Muscle layer of colon (tissue), 2 donors: ENCODE measurements at regions not wholly inside any gene's neighbourhood (a gene's known extent, or its start where the extent isn't known, plus 50 kb on each side); places are given as distances from the start of the nearest gene placed in this dataset.

ENCODE experiments used
- H3K27ac ChIP-seq: one replicate; pipeline ENCODE4 v1.7.0; 2013; ENCODE audit warnings: low read depth, mild to moderate bottlenecking, low read length, moderate library complexity
- H3K27me3 ChIP-seq, 2 donors: one replicate each; pipeline ENCODE4 v1.7.0; 2013; ENCODE audit warnings: low read length in 2 of 2, mild to moderate bottlenecking in 2 of 2; ENCODE audit not compliant: insufficient read depth in 2 of 2, control insufficient read depth in 1 of 2
- H3K36me3 ChIP-seq: one replicate; pipeline ENCODE4 v1.7.0; 2013; ENCODE audit warnings: mild to moderate bottlenecking, low read length; ENCODE audit not compliant: insufficient read depth
- H3K4me1 ChIP-seq: one replicate; pipeline ENCODE4 v1.7.0; 2013; ENCODE audit warnings: mild to moderate bottlenecking, low read length; ENCODE audit not compliant: insufficient read depth
- H3K4me3 ChIP-seq, 2 donors: one replicate each; pipeline ENCODE4 v1.7.0; 2013; ENCODE audit warnings: low read length in 2 of 2, low read depth in 1 of 2, mild to moderate bottlenecking in 1 of 2, moderate library complexity in 1 of 2
- H3K9ac ChIP-seq: one replicate; pipeline ENCODE4 v1.7.0; 2013; ENCODE audit warnings: low read length
- H3K9me3 ChIP-seq: one replicate; pipeline ENCODE4 v1.7.0; 2013; ENCODE audit warnings: mild to moderate bottlenecking, low read length
- donor health status: abdominal sarcoma.
- donor health status: Adenocarcinoma of cecum.

- Histone ChIP-seq H3K27ac (no peak overlapping the region), H3K27me3 (no peaks in the 10 kb centered on the region), H3K36me3 (no peaks in the 10 kb centered on the region), H3K9ac (no peak overlapping the region), H3K4me3 (no peak overlapping the region), H3K4me1 (no peaks in the 10 kb centered on the region), H3K9me3 (no peaks in the 10 kb centered on the region)
These were observed 490.5 kb upstream of the SLC10A2 start for GRCh38 chr13:103556681-103557080.

DNA sequence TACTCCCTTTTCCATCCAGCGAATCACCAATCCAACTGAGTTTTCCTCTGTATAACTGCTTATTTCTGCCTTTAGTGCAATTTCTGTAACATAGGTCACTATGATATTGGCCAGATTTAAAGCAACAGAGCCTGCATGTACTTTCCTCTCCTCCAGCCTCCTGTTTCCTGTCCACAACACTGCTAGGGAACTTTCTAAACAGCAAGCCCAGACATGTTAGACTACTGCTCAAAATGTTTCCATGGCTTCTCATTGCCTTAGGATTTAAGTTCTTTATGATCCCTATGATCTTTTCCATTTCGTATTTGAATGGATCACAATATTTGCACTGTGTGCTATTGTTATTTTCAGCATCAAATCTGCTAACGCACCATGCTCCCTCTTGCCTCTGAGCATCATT lies 481.7 kb upstream of the SLC10A2 start:
- H3K4me3 ChIP-seq: no peak overlapping the region
- H3K27ac ChIP-seq: no peak overlapping the region
- H3K36me3 ChIP-seq: no peaks in the 10 kb centered on the region
- H3K4me1 ChIP-seq: no peaks in the 10 kb centered on the region
- H3K9me3 ChIP-seq: no peaks in the 10 kb centered on the region
- no peak overlapping the region for H3K9ac ChIP-seq
- H3K27me3 ChIP-seq: no peaks in the 10 kb centered on the region

- H3K36me3 ChIP-seq: no peaks in the 10 kb centered on the region
These were observed 480.1 kb upstream of the SLC10A2 start for GRCh38 chr13:103546271-103546670.

DNA sequence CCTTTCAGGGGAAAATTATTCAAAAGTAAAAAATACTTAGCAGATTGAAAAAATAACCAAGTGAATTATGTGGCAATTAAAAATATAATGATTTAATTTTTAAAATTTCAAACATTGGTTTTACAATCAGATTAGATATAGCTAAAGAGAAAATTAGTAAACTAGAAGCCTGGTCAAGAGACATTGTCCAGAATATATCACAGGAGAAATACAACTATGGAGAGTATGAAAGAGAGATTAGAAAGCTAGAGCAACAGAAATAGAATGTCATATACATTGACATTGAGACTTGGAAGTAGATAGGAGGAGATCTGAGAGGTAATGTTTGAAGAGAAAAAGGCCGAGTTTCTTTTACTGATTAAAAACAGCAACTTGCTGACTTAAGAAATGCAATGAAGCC lies 476.4 kb upstream of the SLC10A2 start:
- Histone ChIP-seq H3K9ac (no peak overlapping the region), H3K9me3 (no peaks in the 10 kb centered on the region), H3K27ac (no peak overlapping the region), H3K4me3 (no peak overlapping the region), H3K27me3 (no peaks in the 10 kb centered on the region), H3K4me1 (no peaks in the 10 kb centered on the region), H3K36me3 (no peaks in the 10 kb centered on the region)

More at GRCh38 chr13:103546271-103546670, 480.1 kb upstream of the SLC10A2 start:
- no peaks in the 10 kb centered on the region for H3K27me3 ChIP-seq
- H3K4me3 ChIP-seq: no peak overlapping the region
- H3K4me1 ChIP-seq: no peaks in the 10 kb centered on the region
- H3K9me3 ChIP-seq: no peaks in the 10 kb centered on the region
- no peak overlapping the region for H3K27ac ChIP-seq
- no peak overlapping the region for H3K9ac ChIP-seq

DNA sequence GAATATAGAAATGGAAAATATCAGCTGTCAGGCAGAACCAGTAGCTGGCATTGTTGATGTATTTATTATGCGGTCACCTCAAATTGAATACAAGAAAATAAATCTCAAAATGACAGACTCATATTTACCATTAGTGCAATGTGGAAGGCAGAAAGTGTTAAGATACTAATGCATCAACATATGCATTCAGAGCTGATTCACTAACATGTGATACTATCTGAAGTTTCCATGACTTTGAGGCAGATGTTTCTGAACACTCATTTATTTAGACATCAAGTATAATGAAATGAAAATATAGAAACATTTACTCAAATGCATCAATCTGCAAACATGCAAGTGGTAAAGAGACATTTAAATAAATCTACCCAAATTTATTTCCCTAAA lies 474.2 kb upstream of the SLC10A2 start:
- H3K4me1 ChIP-seq: no peaks in the 10 kb centered on the region
- no peak overlapping the region for H3K9ac ChIP-seq
- H3K27ac ChIP-seq: no peak overlapping the region
- no peaks in the 10 kb centered on the region for H3K27me3 ChIP-seq
- no peaks in the 10 kb centered on the region for H3K9me3 ChIP-seq
- H3K4me3 ChIP-seq: no peak overlapping the region
- no peaks in the 10 kb centered on the region for H3K36me3 ChIP-seq

DNA sequence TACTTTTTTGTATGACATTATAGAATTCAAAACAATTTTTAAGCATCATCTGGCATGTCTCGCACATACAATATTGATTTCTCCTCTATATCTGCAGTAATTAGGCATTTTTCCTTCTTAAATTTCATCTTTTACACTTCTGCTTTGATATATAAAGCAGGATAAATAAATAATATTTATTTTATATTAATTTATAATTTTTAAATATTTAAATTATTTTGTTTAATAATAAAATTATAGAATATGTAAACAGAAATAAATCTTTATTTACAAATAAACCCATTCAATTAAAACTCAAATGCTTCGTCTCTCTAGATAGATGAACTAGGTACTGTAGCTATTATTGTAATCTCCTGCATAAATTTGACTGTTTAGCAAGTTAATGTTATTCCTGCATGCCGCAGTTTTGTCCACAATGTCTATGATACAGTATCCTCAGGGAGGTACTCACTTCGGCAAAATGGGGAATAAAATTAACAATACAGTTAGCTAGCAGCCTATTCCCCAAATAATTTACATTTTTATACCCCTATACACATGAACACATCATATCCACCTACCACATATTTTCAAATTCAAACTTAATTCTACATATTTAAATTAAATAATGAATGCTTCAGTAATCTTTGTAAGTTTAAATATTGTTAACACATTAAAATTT lies 473.6 kb upstream of the SLC10A2 start:
- no peaks in the 10 kb centered on the region for H3K9me3 ChIP-seq
- no peaks in the 10 kb centered on the region for H3K4me1 ChIP-seq
- no peak overlapping the region for H3K9ac ChIP-seq
- H3K36me3 ChIP-seq: no peaks in the 10 kb centered on the region
- no peak overlapping the region for H3K4me3 ChIP-seq
- no peak overlapping the region for H3K27ac ChIP-seq
- no peaks in the 10 kb centered on the region for H3K27me3 ChIP-seq

GRCh38 chr13:103539265-103539664 lies 473.0 kb upstream of the SLC10A2 start:
- H3K9ac ChIP-seq: no peak overlapping the region

DNA sequence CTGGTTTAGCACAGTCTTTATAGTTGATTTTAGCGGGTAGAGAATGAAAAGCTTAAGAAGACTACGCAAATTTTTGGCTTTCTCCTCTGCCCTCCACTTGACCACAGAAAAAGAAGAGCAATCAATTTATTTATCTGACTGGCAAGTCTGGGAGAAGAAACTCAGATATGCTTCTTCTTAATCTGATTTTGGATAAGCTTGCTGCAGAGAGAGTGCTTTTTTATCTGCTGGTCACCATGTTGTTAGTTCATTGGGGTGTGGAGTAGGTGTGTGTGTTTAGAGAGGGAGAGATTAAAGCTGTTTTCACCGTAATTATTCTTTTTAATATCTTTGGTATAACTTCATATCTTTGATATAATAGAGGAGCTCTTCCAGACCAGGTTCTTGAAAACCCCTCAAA lies 471.4 kb upstream of the SLC10A2 start:
- no peaks in the 10 kb centered on the region for H3K4me1 ChIP-seq
- H3K9ac ChIP-seq: no peak overlapping the region

More at GRCh38 chr13:103539265-103539664, 473.0 kb upstream of the SLC10A2 start:
- Histone ChIP-seq H3K4me3 (no peak overlapping the region), H3K9me3 (no peaks in the 10 kb centered on the region), H3K36me3 (no peaks in the 10 kb centered on the region), H3K4me1 (no peaks in the 10 kb centered on the region), H3K27ac (no peak overlapping the region), H3K27me3 (no peaks in the 10 kb centered on the region)

DNA sequence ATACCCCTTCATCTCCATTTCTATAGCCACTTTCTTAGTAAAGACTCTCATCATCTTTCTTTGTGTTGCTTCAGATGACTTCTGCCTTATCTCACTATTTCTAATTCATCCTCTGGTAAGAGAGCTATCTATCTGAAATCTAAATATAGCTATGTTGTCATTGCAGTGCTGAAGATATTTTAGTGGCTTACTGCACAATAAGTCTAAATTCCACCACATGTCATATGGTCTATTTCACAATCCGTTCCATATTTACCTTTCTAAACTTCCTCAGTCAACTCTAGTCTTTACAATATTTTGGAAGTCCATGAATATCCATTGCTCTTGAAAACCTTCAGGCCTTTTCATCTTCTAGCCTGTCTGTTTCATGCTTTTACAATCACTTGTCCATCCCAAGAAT lies 465.1 kb upstream of the SLC10A2 start:
- H3K27ac ChIP-seq: no peak overlapping the region
- H3K36me3 ChIP-seq: no peaks in the 10 kb centered on the region
- no peaks in the 10 kb centered on the region for H3K4me1 ChIP-seq
- H3K9ac ChIP-seq: no peak overlapping the region
- H3K4me3 ChIP-seq: no peak overlapping the region
- no peaks in the 10 kb centered on the region for H3K27me3 ChIP-seq
- H3K9me3 ChIP-seq: no peaks in the 10 kb centered on the region

More for the DNA sequence above, 471.4 kb upstream of the SLC10A2 start:
- no peak overlapping the region for H3K4me3 ChIP-seq
- no peaks in the 10 kb centered on the region for H3K27me3 ChIP-seq
- H3K27ac ChIP-seq: no peak overlapping the region
- no peaks in the 10 kb centered on the region for H3K9me3 ChIP-seq
- H3K36me3 ChIP-seq: no peaks in the 10 kb centered on the region

- Histone ChIP-seq H3K27ac (no peak overlapping the region), H3K9ac (no peak overlapping the region), H3K4me1 (no peaks in the 10 kb centered on the region), H3K36me3 (no peaks in the 10 kb centered on the region), H3K27me3 (no peaks in the 10 kb centered on the region), H3K9me3 (no peaks in the 10 kb centered on the region), H3K4me3 (no peak overlapping the region)
These were observed 462.2 kb upstream of the SLC10A2 start for GRCh38 chr13:103528437-103528836.

GRCh38 chr13:103525530-103525929 lies 459.3 kb upstream of the SLC10A2 start:
- Histone ChIP-seq H3K27me3 (no peaks in the 10 kb centered on the region), H3K9ac (no peak overlapping the region), H3K4me3 (no peak overlapping the region), H3K9me3 (no peaks in the 10 kb centered on the region), H3K36me3 (no peaks in the 10 kb centered on the region), H3K27ac (no peak overlapping the region), H3K4me1 (no peaks in the 10 kb centered on the region)

DNA sequence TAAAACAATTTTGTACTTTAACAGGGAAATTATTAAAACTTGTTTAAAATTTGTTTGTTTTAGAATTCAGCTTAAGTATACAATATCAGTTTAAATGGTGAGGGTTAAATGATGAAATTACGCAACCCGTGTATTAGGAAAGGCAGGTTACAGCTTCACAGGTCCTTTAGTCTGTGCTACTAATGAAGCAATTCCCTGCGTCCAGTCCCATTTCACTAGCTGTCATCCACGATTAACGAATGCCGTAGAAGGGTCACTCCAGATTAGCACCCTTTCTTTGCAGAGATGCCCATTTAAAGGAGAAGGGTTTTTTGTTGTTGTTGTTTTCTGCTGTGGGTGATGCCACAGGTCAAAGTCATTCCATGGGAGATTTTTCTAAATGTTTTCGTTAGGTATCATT lies 457.6 kb upstream of the SLC10A2 start:
- Histone ChIP-seq H3K9me3 (no peaks in the 10 kb centered on the region), H3K4me1 (no peaks in the 10 kb centered on the region), H3K27ac (no peak overlapping the region), H3K36me3 (no peaks in the 10 kb centered on the region), H3K9ac (no peak overlapping the region), H3K27me3 (no peaks in the 10 kb centered on the region), H3K4me3 (no peak overlapping the region)
